Nephron (organoid): ENCODE measurements at regions not wholly inside any gene's neighbourhood (a gene's known extent, or its start where the extent isn't known, plus 50 kb on each side); places are given as distances from the start of the nearest gene placed in this dataset.

ENCODE experiments used
- H3K27ac Mint-ChIP-seq, 3 experiments: 2 replicates each; pipeline ENCODE4 v1.8.0; 2020; ENCODE audit warnings: mixed read lengths in 3 of 3, mild to moderate bottlenecking in 2 of 3, moderate library complexity in 1 of 3
- H3K27me3 Mint-ChIP-seq: 2 replicates; pipeline ENCODE4 v1.8.0; 2021; ENCODE audit warnings: low read depth, mild to moderate bottlenecking, moderate library complexity, mixed read lengths
- H3K36me3 Mint-ChIP-seq: 2 replicates; pipeline ENCODE4 v1.8.0; 2020; ENCODE audit warnings: low read depth, mixed read lengths
- H3K4me1 Mint-ChIP-seq: 2 replicates; pipeline ENCODE4 v1.8.0; 2020; ENCODE audit warnings: mixed read lengths
- H3K4me3 Mint-ChIP-seq, 3 experiments: 2 replicates each; pipeline ENCODE4 v1.8.0; 2020; ENCODE audit warnings: mild to moderate bottlenecking in 3 of 3, mixed read lengths in 3 of 3, moderate library complexity in 2 of 3
- H3K9me3 Mint-ChIP-seq: 2 replicates; pipeline ENCODE4 v1.8.0; 2020; ENCODE audit warnings: mixed read lengths
- TF ChIP-seq, protein P1 (sequence below), 3 experiments: fragments of 200-600 bp; sonication (generic); IDR thresholded peaks; one replicate each; pipeline ENCODE4 v1.5.0; 2021; ENCODE audit warnings: antibody characterized with exemption in 3 of 3; ENCODE audit not compliant: unreplicated experiment in 3 of 3

DNA sequence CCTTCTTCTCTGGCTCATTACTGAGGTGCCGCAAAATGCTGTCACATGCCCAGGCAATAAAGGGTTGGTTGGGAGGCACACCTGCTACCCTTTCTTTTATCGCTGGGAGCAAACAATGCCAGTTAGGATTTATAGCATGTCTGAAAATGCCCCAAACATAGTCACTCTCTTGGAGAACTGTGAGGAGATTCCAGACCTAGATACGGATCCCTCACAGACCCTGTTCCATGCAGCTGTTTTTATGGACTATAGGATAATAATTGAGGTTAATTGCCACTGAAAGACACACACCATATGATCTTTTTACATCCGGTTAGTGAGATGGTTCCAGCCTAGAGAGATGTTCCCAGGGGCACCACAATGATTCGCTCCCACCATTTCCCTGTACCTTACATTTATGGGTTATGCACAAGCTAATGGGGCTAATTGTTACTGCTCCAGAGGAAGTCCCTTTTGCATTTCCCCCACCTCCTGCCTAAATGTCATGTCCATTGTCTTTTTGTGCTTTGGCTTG, 318.1 kb downstream of the PIK3R1 start:
- Mint-ChIP-seq H3K27ac (peak overlapping the region; percentile 94 to 97 (median 95)), H3K27me3 (no peaks in the 10 kb centered on the region), H3K9me3 (peaks cover 3% of the 10 kb centered on the region), H3K4me1 (peaks cover 51% of the 10 kb centered on the region), H3K36me3 (no peaks in the 10 kb centered on the region), H3K4me3 (no peak overlapping the region)
- TF ChIP-seq, protein P1, sequence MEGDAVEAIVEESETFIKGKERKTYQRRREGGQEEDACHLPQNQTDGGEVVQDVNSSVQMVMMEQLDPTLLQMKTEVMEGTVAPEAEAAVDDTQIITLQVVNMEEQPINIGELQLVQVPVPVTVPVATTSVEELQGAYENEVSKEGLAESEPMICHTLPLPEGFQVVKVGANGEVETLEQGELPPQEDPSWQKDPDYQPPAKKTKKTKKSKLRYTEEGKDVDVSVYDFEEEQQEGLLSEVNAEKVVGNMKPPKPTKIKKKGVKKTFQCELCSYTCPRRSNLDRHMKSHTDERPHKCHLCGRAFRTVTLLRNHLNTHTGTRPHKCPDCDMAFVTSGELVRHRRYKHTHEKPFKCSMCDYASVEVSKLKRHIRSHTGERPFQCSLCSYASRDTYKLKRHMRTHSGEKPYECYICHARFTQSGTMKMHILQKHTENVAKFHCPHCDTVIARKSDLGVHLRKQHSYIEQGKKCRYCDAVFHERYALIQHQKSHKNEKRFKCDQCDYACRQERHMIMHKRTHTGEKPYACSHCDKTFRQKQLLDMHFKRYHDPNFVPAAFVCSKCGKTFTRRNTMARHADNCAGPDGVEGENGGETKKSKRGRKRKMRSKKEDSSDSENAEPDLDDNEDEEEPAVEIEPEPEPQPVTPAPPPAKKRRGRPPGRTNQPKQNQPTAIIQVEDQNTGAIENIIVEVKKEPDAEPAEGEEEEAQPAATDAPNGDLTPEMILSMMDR (IDR thresholded peaks at IDR 0.05; ENCODE audit: unreplicated experiment in 3 of 3) = no peak

GRCh38 chr5:68534131-68534940, 318.8 kb downstream of the PIK3R1 start:
- TF ChIP-seq, protein P1 (IDR thresholded peaks at IDR 0.05; ENCODE audit: unreplicated experiment in 3 of 3) = no peak
- peak overlapping the region; percentile 94 to 97 (median 95) for H3K27ac Mint-ChIP-seq
- H3K4me3 Mint-ChIP-seq = peak overlapping the region in 2 of 3 experiments; percentile 27 to 55
- no peaks in the 10 kb centered on the region for H3K27me3 Mint-ChIP-seq
- peaks cover 51% of the 10 kb centered on the region for H3K4me1 Mint-ChIP-seq
- no peaks in the 10 kb centered on the region for H3K36me3 Mint-ChIP-seq
- H3K9me3 Mint-ChIP-seq = peaks cover under 1% of the 10 kb centered on the region

DNA sequence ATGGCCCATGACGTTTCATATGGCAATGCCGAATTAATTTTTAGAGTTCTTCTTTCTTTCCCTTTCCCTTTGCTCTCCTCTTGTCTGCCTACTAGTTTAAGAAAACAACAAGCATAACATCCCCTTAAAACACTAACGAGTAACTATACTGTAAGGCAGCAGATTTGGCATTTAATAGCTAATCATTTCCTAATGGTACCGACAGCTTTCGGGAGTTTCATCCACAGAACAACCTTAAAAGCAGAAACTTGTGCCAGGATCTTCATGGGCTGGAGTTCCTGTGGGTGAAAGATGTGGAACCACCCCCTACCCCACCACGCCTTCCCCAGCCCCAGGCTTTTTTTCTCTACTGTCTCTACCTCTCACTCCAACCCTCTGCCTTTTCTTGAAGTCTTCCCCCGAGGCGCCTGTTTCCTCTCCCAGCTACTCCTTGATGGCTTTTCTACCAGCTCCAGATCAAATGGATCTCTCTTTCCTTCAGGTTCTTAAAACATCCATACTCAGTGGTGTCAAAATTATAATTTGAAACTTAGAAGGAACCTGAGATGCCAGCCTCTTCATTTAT, 319.5 kb downstream of the PIK3R1 start:
- Mint-ChIP-seq H3K4me1 (peaks cover 49% of the 10 kb centered on the region), H3K27me3 (no peaks in the 10 kb centered on the region), H3K4me3 (peak overlapping the region in 2 of 3 experiments; percentile 7 to 24), H3K36me3 (no peaks in the 10 kb centered on the region), H3K9me3 (no peaks in the 10 kb centered on the region), H3K27ac (peak overlapping the region; percentile 94 to 97 (median 95))
- TF ChIP-seq, protein P1 (IDR thresholded peaks at IDR 0.05; ENCODE audit: unreplicated experiment in 3 of 3) = no peak

GRCh38 chr5:68538814-68539420, 323.4 kb downstream of the PIK3R1 start:
- Mint-ChIP-seq H3K27ac (peak overlapping the region; percentile 63 to 91 (median 64)), H3K27me3 (no peaks in the 10 kb centered on the region), H3K4me1 (peaks cover 58% of the 10 kb centered on the region), H3K9me3 (no peaks in the 10 kb centered on the region), H3K4me3 (no peak overlapping the region), H3K36me3 (no peaks in the 10 kb centered on the region)
- TF ChIP-seq, protein P1 (IDR thresholded peaks at IDR 0.05; ENCODE audit: unreplicated experiment in 3 of 3) = no peak

DNA sequence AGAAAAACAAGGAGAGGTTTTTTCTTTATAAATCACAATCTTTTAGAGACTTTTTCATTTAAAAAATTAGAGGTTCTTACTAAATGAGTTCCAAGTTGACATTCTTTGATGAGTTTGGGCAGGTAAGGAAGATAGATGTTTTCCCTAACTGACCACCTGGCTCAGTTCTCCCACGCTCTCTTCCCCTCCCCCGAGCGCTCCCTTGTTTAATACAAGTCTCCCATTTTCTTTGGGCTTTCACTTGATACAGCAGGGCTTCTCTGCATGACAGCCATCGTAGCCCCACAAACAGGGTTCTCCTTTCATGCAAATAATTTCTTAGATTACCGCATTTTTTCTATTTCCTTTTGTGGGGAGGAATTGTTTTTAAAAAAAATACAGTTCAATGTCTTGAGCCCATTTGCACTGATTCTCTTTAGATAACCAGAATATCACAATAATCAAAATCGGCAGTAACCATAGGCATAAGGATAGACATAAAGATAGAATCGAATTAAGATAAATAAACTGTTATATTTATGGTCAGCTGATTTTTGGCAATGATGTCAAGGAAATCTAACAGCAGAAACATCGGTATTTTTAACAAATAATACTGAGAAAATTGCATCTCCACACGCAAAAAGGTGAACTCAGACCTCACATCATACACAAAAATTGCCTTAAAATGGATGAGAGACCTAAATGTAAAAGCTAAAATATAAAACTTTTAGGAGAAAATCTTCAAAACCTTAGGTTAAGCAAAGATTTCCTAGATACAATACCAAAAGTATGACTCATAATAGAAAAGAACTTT, 325.4 kb downstream of the PIK3R1 start:
- no peaks in the 10 kb centered on the region for H3K9me3 Mint-ChIP-seq
- no peak overlapping the region for H3K4me3 Mint-ChIP-seq
- TF ChIP-seq, protein P1 (IDR thresholded peaks at IDR 0.05; ENCODE audit: unreplicated experiment in 3 of 3) = no peak
- no peaks in the 10 kb centered on the region for H3K36me3 Mint-ChIP-seq
- H3K27me3 Mint-ChIP-seq = no peaks in the 10 kb centered on the region
- peaks cover 56% of the 10 kb centered on the region for H3K4me1 Mint-ChIP-seq
- H3K27ac Mint-ChIP-seq = peak overlapping the region in 2 of 3 experiments; percentile 81 to 91
